Neural cell (in vitro differentiated cells): ENCODE measurements at regions not wholly inside any gene's neighbourhood (a gene's known extent, or its start where the extent isn't known, plus 50 kb on each side); places are given as distances from the start of the nearest gene placed in this dataset.

Experiments
- H2AFZ ChIP-seq: fragments of 200-600, 300-800 bp; sonication (generic), shearing (Covaris generic); 2 replicates; pipeline ENCODE4 v1.6.0; 2014; ENCODE audit warnings: low read depth, mild to moderate bottlenecking, antibody characterized with exemption, low read length, moderate library complexity
- H3F3A ChIP-seq: fragments of 200-600 bp; shearing (Covaris generic); 2 replicates; pipeline ENCODE4 v1.6.1; 2016; ENCODE audit warnings: mild to moderate bottlenecking, moderate library complexity, mixed read lengths, antibody characterized with exemption, low read length; ENCODE audit not compliant: insufficient read depth, poor library complexity, severe bottlenecking
- H3K27ac ChIP-seq: fragments of 200-600, 300-800 bp; sonication (generic), shearing (Covaris generic); 2 replicates; pipeline ENCODE4 v1.5.1; 2014; ENCODE audit warnings: mild to moderate bottlenecking, low read length, moderate library complexity
- H3K27me3 ChIP-seq: fragments of 300-800, 200-600 bp; sonication (generic), shearing (Covaris generic); 2 replicates; pipeline ENCODE4 v1.6.0; 2014; ENCODE audit warnings: mild to moderate bottlenecking, low read depth, low read length, moderate library complexity; ENCODE audit not compliant: insufficient read depth
- H3K36me3 ChIP-seq: fragments of 300-800, 200-600 bp; sonication (generic), shearing (Covaris generic); 2 replicates; pipeline ENCODE4 v1.5.1; 2014; ENCODE audit warnings: mild to moderate bottlenecking, antibody characterized with exemption, low read length, moderate library complexity; ENCODE audit not compliant: insufficient read depth
- H3K4me2 ChIP-seq: fragments of 300-800, 200-600 bp; sonication (generic), shearing (Covaris generic); 2 replicates; pipeline ENCODE4 v1.6.0; 2014; ENCODE audit warnings: mild to moderate bottlenecking, low read length
- H3K4me3 ChIP-seq: fragments of 300-800, 200-600 bp; sonication (generic), shearing (Covaris generic); 2 replicates; pipeline ENCODE4 v1.5.1; 2014; ENCODE audit warnings: mild to moderate bottlenecking, low read length, moderate library complexity
- H3K79me2 ChIP-seq: fragments of 200-600 bp; shearing (Covaris generic); replicated peaks from 2 replicates; pipeline ENCODE4 v1.6.0; 2014; ENCODE audit warnings: mild to moderate bottlenecking, low read length, moderate library complexity; ENCODE audit not compliant: insufficient read depth
- H3K9ac ChIP-seq: fragments of 300-800, 200-600 bp; sonication (generic), shearing (Covaris generic); 2 replicates; pipeline ENCODE4 v1.6.1; 2016; ENCODE audit warnings: mild to moderate bottlenecking, low read length, mixed read lengths
- H3K9me2 ChIP-seq: fragments of 200-600 bp; shearing (Covaris generic); 2 replicates; pipeline ENCODE4 v1.6.1; 2016; ENCODE audit warnings: mild to moderate bottlenecking, low read length, mixed read lengths; ENCODE audit not compliant: insufficient read depth
- H3K9me3 ChIP-seq: fragments of 200-600, 300-800 bp; sonication (generic), shearing (Covaris generic); 2 replicates; pipeline ENCODE4 v1.6.1; 2016; ENCODE audit warnings: mild to moderate bottlenecking, mixed run types, low read length, moderate library complexity, mixed read lengths
- H4K20me1 ChIP-seq: fragments of 200-600 bp; shearing (Covaris generic); 2 replicates; pipeline ENCODE4 v1.6.1; 2016; ENCODE audit warnings: mild to moderate bottlenecking, mixed run types; ENCODE audit not compliant: insufficient read depth
- CTCF ChIP-seq: fragments of 450-650 bp; IDR thresholded peaks from 2 replicates; pipeline ENCODE4 v1.5.1; 2014; ENCODE audit warnings: antibody characterized with exemption, mild to moderate bottlenecking, moderate library complexity; ENCODE audit not compliant: poor library complexity, severe bottlenecking
- EP300 ChIP-seq: fragments of 450-650 bp; conservative IDR thresholded peaks from 2 replicates; pipeline ENCODE4 v1.6.1; 2014; ENCODE audit warnings: antibody characterized with exemption, mild to moderate bottlenecking, moderate library complexity; ENCODE audit not compliant: poor library complexity, severe bottlenecking
- EZH2 ChIP-seq: fragments of 200-600, 300-800 bp; shearing (Covaris generic), sonication (generic); IDR thresholded peaks from 2 replicates; pipeline ENCODE4 v1.6.1; 2014; ENCODE audit warnings: antibody characterized with exemption, low read length, borderline replicate concordance, mild to moderate bottlenecking; ENCODE audit not compliant: insufficient read depth, poor library complexity, severe bottlenecking
- MXI1 ChIP-seq: fragments of 450-650 bp; conservative IDR thresholded peaks from 2 replicates; pipeline ENCODE4 v1.6.1; 2014; ENCODE audit warnings: antibody characterized with exemption, mild to moderate bottlenecking; ENCODE audit not compliant: poor library complexity, severe bottlenecking
- POLR2AphosphoS5 ChIP-seq: IDR thresholded peaks from 2 replicates; pipeline ENCODE4 v1.6.1; 2012
- RAD21 ChIP-seq: fragments of 450-650 bp; conservative IDR thresholded peaks from 2 replicates; pipeline ENCODE4 v1.6.1; 2014; ENCODE audit warnings: antibody characterized with exemption, mild to moderate bottlenecking, moderate library complexity
- REST ChIP-seq: IDR thresholded peaks from 2 replicates; pipeline ENCODE4 v1.6.1; 2012; ENCODE audit warnings: borderline replicate concordance
- SMC3 ChIP-seq: fragments of 450-650 bp; conservative IDR thresholded peaks from 2 replicates; pipeline ENCODE4 v1.6.1; 2014; ENCODE audit warnings: antibody characterized with exemption, mild to moderate bottlenecking, moderate library complexity; ENCODE audit not compliant: poor library complexity
- TAF1 ChIP-seq: IDR thresholded peaks from 2 replicates; pipeline ENCODE4 v1.6.1; 2012; ENCODE audit warnings: low read depth
- small RNA-seq, 3 experiments: library from RNA; depleted of rRNA; stranded (forward); fragments of <200 nt; gene quantifications; one replicate each; pipeline ENCODE3, GENCODE V24; 2012

GRCh38 chr2:163794635-163795034 is 58.8 kb upstream of the FIGN start:
- TF ChIP-seq POLR2AphosphoS5: no peak
- no peak for TF ChIP-seq MXI1
- no peak for TF ChIP-seq EZH2
- no peak for TF ChIP-seq REST
- no peak for TF ChIP-seq TAF1
- TF ChIP-seq EP300: no peak
- no peak for TF ChIP-seq CTCF
- TF ChIP-seq RAD21: no peak
- no peak for TF ChIP-seq SMC3
- Histone ChIP-seq H3K36me3 (no peaks in the 10 kb centered on the region), H3F3A (no peaks in the 10 kb centered on the region)

More at GRCh38 chr2:163794635-163795034, 58.8 kb upstream of the FIGN start:
- Histone ChIP-seq H3K4me2 (no peak overlapping the region), H3K9me3 (no peaks in the 10 kb centered on the region), H3K79me2 (no peaks in the 10 kb centered on the region), H3K27me3 (no peaks in the 10 kb centered on the region), H4K20me1 (no peaks in the 10 kb centered on the region), H3K4me3 (no peak overlapping the region), H3K9ac (no peak overlapping the region), H2AFZ (no peak overlapping the region), H3K27ac (no peak overlapping the region), H3K9me2 (no peaks in the 10 kb centered on the region)

Small RNA genes lying in the stretch of these regions (small RNA-seq; reads per million reads assigned to genes)
- gene CYP2C56P: 0 reads per million in 3 experiments
